ENCODE measurements at regions not wholly inside any gene's neighbourhood (a gene's known extent, or its start where the extent isn't known, plus 50 kb on each side); places are given as distances from the start of the nearest gene placed in this dataset.
A peak's percentile ranks its signal among the peaks of the same experiment; 100 is the strongest.

DNA sequence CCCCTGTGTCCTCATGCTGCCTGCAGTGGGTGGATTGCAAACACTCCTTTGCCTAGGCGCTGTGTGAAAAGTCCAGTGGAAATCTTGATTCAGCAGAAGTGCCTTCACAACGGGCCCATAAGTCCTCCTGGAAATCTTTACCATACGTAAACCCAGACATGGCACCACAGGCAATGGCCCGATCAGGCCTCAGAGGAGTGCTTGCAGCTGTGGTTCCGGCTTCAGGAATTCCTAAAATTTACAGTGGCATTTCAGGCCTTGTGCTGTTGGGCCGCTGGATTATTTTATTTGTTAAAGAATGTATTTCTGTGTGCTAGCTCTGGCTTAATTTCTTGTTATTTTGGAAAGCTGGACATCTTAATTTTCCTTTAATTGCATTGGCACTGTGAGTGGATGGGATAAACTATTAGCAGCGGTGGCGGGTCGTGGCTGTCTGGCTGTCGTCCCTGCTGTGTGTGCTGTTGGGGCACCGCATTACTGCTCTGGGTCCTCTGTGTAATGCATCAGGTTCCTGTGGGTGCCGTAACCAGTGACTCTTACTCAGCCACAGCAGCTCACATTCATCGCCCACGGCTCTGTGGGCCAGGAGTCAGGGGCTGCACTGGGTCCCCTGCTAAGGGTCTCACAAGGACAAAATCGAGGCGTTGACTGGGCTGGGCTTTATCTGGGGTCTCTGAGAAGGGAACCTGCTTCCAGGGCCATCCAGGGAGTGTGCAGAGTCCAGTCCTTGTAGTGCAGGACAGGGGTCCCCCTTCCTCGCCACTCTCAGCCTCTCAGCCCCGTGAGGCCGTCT lies 73.1 kb downstream of the RTP5 start:
- DNase-seq = no peak

DNA sequence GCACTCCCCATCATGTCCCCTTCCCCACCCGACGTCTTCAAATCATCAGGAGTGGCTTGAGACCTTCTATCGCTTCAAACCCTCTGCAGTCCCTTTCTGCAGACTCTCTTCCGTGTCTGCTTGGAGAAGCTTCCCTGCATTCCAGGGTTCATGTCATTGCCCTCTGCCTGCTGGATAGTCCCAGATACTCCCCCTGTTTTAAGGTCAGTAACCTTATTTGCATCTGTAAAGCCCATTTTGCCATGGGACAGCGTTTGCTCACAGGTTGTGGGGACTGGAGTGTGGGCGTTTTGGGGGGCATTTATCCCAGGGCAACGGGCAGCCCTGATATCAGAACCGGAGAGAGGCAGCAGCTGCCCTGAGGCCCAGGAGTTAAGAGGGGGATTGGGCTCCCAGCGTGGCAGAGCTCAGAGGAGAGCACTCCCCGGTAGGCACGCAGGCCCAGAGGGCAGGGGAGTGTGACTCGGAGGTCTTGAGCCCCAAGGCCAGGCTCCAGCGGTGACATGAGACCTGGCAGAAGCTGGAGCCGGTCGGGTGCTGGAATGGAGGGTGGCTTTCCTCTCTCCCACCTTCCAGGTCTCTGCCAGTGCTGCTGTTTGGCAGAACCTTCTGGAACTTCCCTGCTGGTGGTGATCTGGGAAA lies 73.8 kb downstream of the RTP5 start:
- no peak for DNase-seq

DNA sequence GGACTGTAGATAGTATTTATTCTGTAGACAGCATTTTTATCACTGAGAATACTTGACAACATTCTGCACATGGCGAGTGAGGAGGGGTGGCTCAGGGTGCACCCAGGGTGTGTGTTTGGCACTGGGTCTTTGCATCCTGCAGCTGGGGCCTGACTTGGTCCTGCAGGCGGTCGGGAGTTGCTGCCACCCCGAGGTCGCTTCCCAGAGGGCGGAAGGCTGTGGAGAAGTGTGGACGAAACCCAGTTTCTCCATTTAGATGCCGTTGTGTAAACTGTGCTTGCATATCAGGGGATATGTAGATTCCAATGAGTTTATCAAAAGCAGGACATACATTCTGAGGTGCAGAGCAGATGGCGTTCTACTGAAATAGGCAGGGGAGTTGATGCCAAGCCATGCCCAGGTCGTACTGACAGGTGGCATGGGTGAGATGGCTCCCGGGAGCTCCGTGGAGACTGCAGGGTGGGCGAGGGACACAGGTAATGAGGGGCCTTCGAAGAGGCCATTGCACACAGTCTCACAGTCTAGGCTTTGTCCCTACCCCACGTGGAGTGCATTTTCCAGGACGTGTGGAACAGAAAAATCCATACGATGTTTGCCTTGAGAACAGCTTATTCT lies 74.5 kb downstream of the RTP5 start:
- DNase-seq = no peak

DNA sequence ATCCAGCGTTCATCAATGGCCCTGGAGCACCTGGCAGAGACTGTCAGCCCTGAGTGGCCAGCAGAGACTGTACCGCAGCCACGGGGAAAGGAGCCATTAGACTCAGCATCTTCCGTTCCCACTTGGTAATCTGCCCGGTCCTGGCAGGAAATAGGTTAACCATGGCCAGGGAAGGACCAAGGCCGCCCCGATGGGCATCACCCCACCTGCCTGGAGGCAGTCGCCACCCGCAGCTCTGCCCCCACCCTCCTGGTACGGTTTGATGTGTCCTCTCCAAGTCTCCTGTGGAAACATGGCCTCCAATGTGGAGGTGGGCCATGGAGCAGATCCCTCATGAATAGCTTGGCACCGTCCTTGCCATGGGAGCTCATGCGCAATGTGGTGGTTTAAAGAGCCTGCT lies 75.3 kb downstream of the RTP5 start:
- DNase-seq = no peak

DNA sequence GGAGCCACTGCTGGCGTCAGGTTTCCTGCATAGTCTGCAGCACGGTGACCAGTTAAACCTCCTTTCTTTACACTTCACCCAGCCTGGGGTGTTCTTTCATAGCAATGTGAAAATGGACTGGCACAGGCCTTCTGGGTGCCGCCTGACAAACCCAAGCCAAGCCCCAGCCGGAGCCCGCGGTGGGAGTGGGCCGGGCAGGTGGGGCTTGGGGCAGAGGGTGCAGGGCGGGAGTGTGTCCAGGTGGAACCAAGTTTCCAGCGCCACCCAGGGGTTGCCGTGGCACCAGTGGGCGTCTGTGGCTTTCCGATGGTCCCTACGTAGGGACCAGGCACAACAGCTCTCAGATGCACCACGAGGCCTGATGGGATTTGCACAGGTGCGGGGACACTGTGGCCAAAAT lies 75.8 kb downstream of the RTP5 start:
- no peak for DNase-seq

DNA sequence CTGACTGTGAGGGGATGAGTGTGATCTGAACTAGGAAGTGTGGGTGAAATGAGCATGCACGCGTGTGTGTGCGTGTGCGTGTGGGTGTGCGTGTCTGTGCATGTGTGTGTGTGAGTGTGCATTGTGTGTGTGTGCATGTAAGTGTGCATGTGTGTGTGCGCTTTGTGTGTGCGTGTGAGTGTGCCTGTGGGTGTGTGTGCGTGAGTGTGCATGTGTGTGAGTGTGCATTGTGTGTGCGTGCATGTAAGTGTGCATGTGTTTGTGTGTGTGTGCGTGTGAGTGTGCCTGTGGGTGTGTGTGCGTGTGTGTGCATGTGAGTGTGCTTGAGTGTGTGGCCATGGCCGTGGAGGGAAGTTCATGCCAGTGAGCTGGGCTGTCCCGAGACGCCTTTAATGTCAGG lies 76.3 kb downstream of the RTP5 start:
- no peak for DNase-seq

DNA sequence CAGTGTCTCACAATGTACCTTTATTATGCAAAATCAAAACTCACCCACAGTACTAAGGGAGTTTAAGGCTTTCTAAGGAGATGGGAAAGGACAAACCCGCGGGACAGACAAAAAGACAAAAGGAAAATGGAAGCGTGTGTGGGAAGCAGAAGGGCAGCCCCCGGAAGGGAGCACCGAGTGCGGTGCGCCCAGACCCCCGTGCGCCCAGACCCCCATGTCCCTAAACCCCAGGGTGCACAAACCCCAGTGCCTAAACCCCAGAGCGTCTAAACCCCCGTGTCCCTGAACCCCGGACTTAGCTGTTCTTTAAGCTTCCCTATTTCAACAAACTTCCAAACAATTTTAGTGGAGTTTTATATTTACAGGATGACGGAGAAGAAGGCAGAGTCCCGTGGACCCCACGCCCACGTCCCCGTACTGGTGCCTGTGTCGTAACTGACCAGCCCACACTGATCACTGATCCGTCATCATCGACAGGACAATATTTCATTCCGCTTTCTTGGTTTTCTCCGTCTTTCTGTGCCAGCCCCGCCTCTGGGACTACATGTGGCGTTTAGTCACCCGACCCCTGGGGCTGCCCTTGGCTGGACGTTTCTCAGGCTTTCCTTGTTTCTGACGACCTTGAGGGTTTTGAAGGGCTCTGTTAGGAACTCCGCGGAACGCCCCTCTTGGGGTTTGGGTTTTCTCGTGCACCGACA lies 76.9 kb downstream of the RTP5 start:
- DNase-seq = no peak

DNA sequence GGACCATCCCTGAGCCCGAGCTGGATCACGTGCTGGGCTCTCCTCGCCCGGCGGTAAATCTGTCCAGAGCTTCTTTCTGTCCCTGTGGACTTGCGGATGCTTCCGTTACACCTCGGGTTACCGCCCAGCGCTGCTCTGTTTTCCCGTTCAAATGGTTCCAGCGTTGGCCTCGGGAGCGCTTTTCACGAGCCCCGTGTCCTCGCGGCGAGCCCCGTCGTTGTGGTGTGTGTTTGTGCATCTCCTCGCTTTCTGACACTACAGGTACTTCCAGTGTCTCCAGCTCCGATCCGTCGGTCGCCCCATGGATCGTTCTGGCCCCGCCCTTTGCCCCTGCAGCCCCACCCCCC lies 77.4 kb downstream of the RTP5 start:
- DNase-seq = no peak

DNA sequence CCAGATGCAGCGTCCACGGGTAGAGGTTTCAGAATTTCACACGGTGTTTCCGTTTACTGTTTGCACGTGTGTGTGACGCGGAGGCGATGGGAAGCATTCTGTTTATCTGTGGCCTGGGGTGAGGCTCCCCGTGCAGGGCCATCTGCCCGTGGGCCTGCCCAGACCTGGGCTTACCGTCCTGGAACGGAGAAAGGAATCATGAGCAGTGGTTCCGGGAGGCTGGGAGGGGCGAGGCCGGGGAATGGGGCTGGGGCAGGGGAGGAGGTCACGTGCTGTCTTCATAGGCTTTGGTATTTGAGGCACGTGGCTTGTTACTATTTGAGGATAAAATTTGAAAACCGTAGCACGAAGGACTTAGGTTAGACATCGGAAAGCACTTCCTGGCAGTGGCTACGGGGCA lies 77.9 kb downstream of the RTP5 start:
- DNase-seq = no peak

DNA sequence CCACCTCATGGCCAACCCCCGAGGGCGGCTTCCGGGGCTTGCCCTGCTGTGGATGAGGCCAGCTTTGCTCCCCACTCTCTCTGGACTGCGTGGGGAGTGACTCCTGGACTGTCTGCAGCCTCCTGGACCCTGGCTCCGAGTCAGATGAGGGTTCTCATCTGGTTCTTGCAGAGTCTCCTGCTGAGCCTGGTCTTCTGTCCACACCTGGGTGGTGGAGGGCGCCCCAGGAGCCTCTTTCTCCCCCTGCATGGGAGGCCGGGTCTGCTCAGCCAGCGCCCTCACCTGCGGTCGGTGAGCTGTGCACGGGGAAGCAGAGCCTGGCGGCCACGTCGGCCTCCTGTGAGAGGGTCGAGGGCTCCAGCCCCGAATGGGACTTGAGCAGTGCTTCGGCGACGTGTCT lies 78.3 kb downstream of the RTP5 start:
- no peak for DNase-seq

DNA sequence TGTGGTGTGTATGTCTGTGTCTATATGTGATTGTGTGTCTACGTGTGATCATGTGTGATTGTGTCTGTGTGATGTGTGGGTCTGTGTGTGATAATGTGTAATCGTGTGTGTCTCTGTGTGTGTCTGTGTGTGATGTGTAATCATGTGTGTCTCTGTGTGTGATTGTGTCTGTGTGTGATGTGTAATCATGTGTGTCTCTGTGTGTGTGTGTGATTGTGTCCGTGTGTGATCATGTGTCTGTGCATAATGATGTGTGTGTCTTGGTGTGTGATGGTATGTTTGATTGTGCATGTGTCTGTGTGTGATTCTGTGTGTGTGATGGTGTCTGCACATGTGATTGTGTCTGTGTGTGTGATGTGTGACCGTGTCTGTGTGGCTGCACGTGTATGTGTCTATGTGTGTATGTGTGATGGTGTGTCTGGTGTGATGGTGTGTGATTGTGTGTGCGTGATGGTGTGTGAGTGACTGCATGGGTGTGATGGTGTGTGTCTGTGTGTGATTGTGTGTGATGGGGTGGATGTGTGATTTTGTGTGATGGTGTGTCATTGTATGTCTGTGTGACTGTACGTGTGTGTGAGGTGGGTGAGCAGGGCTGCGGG lies 78.9 kb downstream of the RTP5 start:
- DNase-seq = no peak

DNA sequence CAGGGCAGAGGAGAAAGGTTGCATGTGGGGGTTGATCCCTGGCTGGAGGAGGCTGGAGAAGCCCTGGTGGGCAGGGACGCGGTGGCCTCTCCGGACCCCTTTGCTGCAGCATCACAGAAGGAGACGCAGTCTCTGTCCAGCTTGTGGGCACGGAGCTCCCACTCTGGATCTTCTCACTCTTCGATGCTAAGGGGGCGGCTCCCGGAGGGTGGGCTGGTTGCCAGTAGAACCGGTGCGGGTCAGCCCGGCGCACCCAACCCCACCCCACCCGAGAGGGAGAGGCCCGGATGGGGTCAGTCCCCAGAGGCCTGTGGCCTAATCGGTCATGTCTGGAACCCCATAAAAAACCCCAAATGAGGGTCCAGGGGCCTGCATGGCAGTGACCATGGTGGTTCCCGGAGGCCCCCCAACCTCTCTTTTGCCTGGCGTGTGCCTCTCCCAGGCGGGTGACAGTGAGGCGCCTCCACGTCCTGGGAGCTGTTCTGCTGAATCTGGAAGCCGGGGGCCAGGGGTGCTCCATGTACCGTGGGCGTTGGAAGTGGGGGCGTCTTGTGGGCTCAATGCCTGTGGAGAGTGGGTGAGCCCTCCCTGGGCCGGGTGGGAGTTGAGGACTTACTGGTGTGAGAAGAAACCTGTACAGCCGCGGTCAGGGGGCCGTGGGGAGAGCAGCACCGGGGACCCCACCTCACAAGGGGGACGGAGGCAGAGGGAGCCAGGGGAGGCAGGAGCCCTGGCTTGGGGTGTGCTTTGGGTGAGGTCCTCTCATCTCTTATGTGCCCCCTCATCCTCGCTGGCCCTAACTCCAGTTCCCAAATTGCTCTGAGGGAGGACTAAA lies 79.6 kb downstream of the RTP5 start:
- no peak for DNase-seq

DNA sequence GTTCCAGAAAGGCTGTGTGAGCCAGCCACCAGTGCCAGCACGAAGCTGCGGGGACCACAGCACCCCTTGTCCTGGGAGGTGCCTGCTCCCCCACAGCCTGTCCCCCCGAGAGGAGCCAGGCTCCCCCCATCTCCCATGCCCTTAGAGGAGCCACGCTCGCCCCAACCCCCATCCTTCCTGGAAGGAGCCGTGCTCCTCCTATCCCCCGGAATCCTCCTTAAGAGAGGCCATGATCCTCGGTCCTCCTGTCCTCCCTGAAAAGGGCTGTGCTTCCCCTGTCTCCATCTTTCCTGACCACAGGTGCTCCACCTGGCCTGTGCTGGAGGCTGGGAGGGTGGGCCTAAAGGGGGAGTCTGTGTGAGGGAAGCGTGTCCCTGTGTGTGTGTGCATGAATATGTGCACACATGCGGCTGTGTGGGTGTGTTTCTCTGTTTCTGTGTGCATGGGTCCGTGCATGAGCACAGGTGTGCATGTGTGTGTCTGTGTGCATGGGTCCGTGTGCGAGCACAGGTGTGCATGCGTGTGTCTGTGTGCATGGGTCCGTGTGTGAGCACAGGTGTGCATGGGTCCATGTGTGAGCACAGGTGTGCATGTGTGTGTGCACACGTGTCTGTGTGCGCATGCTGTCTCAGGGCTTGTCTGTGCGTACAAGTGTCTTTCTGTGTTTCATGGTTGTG lies 80.3 kb downstream of the RTP5 start:
- DNase-seq = no peak

DNA sequence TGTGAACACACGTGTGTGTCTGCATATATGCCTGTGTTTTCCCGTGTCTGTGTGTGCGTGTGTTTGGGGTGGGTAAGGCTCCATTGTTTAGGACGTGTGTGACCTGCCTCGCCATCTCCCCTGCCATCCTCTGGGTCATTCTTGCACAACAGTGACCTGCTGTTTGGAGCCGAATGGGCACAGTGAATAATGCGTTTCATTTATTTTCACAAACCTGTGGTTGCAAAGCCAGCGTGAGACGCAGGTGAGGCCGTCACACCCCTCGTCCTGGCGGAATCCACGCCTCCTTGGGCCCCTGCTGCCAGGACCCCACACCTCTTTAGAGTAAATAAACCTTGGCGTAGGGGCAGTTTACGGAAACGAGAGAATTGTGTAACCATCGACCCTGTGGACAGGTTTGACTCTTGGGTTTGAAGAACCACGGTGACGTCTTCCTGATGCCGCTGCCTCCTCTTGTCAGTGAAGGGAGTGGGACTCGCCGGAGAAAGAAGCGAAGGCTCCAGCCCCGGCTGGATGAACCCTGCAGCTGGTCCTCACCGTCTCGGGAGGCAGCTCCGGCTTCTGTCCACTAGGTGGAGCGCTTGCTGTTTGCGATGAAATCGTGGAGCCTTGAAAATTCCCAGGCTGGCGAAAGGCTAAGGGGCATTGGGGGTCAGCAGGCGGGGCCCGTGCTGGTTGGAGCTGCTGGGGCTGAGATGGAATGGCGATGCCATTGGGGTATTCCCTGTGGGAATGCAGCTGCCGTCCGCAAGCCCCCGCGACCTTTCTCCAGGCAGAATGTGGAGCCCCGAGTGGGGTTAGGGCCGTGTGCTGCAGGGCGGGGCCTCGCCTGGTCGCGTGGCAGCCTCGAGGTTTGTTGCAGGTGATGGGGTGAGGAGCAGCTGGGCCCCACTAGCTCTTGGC lies 81.1 kb downstream of the RTP5 start:
- peak; percentile 52 to 85 (median 74) for DNase-seq

DNA sequence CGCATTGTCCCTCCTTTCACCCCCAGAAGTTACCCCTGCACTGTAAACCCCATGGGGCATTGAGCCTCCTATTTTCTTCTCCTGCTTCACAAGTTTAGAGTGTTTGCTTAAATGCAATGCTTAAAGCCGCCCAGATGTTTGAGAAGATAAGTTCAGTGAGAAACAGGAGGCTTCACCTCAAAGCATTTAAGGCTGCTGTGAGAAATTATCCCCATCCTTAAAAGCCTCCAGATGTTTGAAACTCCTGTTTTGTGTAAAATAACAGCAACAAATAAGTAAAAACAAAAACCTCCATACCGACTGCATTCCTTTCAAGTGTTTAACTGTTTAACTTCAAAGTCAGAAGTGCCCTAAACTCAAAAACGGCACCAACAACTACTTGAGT lies 81.8 kb downstream of the RTP5 start:
- no peak for DNase-seq

DNA sequence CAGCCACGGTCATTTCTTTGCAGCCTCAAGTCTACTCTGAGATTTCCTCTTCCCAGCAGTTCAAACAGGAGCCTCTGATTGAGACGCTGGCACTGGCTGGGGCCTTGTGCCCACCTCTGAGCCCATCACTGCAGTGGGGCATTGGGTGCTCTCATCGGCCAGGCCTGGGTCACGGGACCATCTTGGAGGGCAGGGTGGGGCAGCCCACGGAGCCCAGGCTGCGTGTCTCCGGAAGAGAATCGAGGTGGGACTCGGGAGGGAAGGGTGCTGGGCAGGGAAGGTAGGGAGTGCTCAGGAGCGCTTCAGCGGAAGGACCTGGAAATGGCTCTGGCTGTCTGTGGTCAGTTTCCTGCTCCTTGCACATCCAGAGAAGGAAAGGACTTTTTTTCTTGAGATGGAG lies 82.4 kb downstream of the RTP5 start:
- no peak for DNase-seq

DNA sequence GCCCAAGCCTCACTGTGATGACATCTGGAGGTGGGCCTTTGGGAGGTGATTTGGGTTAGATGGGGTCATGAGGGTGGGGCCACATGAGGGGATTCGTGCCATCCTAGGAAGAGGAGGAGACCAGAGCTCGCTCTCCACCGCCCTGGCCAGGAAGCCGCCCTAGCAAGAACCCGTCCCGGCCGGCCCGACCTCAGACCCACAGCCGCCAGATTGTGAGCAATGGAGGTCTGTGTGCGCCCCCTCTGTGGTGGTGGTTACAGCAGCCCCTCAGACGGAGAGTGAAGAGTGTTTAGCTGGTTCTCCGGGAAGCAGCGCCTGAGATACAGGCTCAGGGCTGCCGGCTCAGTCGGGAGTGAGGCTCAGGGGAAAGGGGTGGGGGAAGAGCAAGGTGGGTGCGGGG lies 83.3 kb downstream of the RTP5 start:
- no peak for DNase-seq

DNA sequence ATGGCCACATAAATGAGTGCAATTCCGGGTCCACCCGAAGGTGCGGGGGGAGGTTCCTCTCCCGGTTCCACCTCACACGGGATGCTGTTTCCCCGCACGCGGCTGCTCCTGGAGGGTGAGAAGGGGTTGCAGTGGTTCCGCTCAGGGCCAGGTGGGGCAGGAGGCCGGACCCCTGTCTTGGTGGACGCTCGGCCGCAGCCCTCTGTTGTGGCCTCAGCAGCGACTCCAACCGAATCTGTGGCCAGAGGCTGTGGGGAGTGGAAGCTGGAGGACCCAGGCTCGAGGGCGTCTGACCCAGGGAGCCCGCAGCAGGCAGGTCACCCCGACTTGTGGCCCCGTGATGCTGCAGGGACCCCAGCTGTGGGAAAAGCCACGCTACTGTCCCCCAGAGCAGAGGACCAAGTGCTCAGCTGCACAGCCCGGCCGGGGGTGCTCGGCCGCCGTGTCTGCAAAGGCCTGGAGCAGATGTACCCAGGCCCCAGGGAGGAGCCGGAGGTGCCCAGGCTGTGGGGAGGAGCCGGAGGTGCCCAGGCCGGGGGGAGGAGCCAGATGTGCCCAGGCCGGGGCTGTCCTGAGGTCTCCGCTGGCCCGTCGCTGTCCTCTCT lies 83.9 kb downstream of the RTP5 start:
- DNase-seq = no peak

DNA sequence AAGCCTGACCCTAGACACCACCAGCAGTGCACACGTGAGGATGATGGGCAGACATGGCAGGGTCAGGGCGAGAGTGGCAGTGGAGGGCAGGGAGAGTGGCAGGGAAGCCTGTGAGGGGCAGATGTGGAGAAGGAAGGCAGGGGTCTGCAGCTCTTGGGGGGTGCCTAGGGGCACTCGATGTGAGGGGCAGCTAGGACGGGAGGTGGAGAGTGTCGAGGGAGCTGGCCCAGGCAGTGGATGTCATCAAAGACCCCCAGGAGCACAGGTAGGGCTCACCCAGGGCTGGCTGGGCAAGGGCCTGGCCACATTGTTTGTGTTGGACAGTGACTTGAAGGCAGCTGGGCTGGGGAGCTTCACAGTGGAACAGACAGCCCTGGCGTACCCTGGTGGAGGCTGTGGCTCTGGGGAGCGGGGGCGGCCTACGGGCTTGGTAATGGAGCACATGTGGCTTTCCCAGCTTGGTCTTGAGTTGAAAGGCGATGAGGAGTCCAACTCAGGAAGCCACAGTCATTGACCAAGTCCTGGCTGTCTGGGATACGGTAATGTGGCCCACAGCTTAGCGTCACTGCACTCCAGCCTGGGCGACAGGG lies 87.1 kb downstream of the RTP5 start:
- DNase-seq = no peak

All from muscle of back (tissue), 3 donors.